Medulla oblongata (tissue), 1 donor: ENCODE measurements at regions not wholly inside any gene's neighbourhood (a gene's known extent, or its start where the extent isn't known, plus 50 kb on each side); places are given as distances from the start of the nearest gene placed in this dataset.
"Not testable (repeated sequence)": the region's sequence is repeated elsewhere in the genome, so short reads cannot be mapped to it uniquely, and the experiment has no call there.

Source experiments
- DNase-seq: peaks from one replicate; pipeline ENCODE4 v3.0.0-alpha.2; 2015; ENCODE audit errors: extremely low spot score

DNA sequence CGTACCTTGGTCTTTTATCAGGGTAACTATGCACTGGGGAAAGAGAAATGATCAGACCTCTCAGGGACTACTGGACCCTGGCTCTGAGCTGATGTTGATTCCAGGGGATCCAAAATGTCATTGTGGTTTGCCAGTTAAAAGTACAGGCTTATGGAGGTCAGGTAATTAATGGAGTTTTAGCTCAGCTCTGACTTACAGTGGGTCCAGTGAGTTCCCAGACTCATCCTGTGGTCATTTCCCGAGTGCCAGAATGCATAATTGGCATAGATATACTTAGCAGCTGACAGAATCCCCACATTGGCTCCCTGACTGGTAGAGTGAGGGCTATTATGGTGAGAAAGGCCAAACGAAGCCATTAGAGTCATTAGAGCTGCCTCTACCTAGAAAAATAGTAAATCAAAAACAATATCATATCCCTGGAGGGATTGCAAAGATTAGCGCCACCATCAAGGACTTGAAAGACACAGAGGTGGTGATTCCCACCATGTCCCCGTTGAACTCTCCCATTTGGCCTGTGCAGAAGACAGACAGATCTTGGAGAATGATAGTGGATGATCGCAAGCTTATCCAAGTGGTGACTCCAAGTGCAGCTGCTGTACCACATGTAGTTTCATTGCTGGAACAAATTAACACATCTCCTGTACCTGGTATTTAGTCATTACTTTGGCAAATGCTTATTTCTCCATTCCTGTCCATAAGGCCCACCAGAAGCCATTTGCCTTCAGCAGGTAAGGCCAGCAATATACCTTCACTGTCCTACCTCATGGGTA lies 152.4 kb downstream of the THBS2 start:
- no peak for DNase-seq

DNA sequence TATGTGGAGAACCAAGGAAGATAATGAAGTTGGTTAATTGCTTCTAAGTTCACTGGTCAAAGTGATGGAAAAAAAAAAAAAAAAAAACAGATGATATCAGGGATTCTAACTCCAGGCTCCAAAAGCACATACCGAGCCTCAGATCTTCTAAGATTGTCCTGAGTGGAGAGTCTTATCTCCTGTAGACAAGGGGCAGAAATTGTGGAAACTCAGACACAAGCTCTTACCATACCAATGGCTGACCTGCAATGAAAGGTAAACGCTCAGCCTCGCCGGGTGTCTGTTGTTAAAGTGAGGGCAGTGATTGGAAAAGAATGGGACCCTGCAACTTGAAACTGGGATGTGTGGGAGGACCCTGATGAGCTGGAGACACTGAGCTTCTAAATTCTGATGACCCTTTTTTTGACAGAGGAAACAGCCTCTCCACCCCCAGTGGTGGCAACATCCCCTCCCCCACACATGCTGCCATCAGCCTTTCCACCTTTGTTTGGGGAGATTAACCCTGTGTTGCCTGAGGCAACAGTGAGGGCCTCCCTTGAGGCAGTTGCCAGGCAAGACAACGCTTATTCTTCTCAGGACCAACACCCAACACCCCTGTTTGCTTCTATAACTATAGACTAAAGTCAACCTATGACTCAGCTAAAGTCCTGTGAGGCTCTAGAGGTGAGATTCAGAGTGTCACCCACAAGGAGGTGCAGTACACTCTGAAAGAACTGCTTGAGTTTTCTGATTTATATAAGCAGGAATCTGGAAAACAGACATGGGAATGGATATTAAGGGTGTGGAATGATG lies 154.0 kb downstream of the THBS2 start:
- no peak for DNase-seq

DNA sequence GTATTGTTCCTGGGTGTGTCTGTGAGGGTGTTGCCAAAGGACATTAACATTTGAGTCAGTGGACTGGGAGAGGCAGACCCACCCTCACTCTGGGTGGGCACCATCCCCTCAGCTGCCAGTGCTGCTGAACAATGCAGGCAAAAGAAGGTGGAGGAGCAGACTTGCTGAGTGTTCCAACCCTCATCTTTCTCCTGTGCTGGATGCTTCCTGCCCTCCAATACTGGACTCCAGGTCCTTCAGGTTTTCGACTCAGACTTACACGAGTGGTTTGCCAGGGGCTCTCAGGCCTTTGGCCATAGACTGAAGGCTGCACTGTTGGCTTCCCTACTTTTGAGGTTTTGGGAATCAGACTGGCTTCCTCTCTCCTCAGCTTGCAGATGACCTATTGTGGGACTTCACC lies 155.0 kb downstream of the THBS2 start:
- not testable (repeated sequence) for DNase-seq

DNA sequence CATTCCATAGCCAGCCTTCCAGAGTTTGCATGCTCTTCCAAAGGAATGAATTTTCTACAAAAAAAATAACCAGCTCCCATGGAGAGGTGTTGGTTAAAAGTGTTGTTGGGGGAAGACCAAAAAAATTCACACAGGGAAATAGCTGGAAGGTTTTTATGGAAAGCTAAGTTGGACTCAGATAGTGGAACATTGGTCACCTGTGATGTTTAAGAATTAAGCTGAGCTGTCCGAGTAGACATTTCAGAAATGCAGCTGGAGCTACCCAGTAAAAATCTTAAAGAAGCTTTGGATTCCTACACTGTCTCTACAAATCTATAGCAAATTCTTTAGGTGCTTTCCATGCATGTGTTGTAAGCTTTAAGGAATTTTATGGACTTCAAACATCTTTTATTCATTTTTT lies 155.5 kb downstream of the THBS2 start:
- no peak for DNase-seq

DNA sequence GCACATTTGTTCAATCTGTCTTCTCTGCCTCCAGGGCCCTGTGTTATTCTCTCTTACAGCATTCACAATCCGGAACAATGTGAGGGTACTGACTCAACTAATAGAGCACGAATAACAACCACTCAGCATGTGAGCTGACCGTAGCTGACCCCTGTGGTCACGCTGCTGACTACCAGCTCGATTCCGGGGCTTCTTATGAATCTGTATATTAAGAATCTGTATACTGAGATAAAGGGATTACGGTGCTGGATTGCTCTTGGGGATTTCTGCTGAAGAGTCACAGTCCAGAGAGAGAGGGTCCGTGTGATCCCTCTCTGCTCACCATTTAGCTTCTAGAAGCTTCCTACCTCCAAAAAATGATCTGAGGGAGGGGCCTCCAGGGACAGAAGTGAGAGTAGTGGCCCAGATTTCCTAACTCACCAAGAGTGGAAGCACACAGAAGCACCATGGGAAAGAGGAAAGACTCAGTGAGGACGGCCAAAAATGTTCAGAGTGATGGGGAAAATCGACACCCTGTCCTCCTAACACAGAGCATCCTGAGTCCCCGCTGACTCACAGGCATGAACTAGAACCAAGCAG lies 156.2 kb downstream of the THBS2 start:
- DNase-seq: no peak

DNA sequence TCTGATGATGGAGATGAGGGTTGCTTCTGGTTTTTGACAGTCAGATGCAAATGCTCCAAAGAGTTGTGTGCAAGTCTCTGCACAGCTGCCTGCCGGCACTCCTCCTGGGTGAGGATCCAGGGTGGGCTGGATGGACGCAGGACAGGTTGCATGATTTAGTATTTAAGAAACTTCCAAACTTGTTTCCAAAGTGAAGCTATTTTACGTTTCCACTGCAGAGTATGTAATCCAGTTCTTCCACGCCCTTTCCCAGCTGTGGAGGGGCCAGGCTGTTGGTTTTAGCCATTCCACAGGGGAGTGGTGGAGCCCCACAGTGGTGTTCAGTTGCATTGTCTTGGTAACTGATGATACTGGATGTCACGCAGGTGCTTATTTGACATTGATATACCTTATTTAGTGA lies 157.3 kb downstream of the THBS2 start:
- DNase-seq: no peak

DNA sequence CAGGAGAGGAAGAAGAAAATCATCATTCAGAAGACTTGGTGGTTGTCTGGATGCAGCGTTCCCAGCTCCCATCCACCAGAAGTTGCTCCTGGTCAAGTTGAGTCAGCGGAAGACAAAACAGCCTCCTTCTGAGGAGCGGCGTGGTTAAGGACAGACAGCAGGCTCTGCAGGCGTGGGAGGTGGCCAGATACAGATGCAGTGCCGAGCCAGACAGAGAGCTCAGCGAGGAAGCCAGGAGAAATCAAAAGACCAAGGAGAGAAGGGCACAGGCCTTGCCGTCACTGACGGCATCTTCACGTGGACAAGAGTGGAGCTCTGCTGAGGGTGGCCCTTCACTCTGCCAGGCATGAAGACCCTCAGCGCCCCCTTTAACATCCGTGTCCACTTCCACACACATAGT lies 158.5 kb downstream of the THBS2 start:
- DNase-seq: no peak

DNA sequence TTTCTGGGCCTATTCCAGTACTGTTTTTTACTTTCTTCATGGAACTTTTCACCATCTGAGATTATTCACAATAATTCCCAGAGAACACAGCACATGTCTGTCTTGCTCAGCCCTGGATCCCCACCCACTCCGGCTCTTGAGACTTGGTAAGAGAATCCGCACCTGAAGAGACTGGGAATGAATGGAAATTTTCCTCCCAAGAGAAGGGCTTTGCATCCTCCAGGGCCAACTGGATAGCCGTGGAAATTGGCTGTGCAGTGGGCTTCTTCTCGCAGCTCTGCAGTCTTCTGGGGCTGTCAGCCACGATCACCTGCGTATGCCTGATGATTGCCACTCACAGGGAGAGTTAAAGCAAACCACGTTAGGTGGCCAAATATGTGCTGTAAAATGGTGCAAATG lies 159.1 kb downstream of the THBS2 start:
- no peak for DNase-seq

DNA sequence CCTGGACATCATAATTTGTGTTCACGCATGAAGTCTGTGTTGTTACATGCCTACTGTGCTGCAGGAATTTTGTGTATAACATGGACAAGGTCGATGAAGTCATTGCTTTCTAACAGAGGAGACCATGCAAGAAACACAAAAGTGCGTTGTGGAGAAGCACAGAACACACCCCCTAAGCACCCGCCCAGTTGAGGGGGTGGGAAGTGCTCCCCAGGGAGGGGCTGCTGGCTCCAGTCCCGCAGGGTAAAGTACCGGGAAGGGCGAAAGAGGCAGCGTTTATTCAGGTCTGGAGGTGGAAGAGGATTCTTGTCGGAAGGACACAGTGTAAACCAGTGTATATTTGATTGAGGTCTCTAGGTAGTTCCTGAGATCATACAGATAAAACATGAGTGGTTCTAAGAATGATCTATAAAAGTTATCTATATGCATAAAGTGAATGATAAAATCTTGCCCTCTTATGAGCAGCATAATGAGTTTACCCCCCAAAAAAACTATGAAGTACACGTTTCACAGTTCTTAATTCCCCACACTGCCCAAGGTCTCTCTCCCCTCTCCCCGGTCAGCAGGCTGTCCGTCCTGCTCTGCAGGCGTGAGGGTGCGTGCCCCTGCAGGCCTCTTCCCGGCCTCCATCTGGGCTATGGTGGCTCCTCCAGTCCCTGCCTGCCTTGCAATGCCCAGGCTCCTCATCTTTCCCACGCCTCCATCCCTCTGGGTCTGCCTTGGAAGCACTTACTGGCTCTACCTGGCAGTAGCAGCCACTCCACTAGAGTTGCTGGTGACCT lies 159.7 kb downstream of the THBS2 start:
- DNase-seq: no peak

DNA sequence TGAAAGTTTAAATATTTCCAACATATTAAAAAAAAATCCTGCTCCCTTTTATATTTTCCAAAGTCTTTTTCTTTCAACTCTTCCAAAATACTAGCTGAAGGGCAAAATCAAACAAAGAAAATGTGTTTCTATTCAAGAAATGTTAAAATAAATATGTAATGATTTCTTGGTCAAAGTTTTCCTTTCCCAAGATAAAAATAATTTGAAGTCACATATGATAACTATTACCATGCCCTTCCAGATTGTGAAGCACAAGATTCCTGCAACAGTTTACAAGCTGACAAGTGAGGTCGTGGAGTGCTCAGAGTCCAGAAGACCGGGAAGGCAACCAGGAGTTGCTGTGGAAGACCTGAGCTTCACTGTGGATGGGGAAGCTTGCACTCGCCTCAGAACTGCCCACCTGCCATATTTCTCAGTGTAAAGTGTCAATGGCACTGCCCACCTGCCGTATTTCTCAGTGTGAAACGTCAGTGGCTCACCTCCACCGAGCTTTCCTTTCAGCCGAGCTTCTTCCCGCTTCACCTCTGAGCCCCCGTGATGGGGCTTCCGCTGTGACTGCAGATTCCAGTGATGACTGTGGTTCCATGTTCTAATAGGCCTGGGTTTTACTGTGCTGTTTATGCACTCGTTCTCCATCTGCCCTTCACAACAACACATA lies 160.5 kb downstream of the THBS2 start:
- no peak for DNase-seq

DNA sequence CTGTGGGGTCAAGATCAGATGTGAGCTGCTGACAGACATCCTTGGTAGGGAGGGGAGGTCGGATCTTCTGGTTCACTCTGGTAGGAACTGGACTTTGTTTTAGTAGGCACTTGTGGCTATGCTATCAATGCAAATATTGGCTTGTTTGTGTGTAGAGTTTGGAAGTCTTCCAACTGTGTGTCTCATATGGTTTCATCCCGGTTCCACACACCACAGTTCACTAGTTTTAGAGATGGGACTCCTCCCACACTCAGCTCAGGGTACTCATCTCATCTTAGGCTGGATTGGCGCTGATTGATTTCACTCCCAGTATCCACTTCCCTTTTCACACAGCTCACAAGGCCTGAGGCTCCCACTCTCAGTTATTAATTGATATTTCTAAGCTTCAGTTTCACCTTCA lies 161.3 kb downstream of the THBS2 start:
- no peak for DNase-seq

DNA sequence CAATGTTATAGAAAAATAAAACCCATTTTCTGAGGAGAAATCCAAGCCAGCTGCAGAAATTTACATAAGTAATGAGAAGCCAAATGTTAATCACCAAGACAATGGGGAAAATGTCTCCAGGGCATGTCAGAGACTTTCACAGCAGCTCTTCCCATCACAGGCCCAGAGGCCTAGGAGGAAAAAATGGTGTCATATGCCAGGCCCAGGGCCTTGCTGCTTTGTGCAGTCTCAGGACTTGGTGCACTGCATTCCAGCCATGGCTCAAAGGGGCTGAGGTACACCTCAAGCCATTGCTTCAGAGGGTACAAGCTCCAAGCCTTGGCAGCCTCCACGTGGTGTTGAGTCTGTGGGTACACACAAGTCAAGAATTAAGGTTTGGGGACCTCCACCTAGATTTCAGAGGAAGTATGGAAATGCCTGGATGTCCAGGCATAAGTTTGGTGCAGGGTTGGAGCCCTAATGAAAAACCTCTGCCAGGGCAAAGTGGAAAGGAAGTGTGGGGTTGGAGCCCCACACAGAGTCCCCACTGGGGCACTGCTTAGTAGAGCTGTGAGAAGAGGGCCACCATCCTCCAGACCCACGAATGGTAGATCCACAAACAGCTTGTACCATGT lies 163.0 kb downstream of the THBS2 start:
- not testable (repeated sequence) for DNase-seq

DNA sequence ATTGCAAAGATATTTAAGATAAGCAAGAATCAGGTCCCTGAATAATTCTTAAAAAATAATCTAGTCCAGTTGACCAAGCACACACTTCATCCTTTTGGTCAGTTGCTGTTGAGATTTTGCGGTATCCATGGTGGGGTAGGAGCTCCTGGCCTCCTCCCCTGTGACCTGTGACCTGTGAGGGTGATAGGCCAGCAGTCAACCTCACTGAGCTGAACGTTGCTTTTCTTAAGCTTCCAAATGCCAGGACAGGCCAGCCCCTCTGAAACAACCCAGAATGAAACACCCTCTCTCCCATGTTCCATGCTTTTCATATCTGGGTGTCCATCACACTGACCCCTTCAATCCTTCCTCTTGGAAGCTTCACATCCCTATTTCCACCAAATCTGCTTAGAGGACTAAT lies 164.9 kb downstream of the THBS2 start:
- no peak for DNase-seq

DNA sequence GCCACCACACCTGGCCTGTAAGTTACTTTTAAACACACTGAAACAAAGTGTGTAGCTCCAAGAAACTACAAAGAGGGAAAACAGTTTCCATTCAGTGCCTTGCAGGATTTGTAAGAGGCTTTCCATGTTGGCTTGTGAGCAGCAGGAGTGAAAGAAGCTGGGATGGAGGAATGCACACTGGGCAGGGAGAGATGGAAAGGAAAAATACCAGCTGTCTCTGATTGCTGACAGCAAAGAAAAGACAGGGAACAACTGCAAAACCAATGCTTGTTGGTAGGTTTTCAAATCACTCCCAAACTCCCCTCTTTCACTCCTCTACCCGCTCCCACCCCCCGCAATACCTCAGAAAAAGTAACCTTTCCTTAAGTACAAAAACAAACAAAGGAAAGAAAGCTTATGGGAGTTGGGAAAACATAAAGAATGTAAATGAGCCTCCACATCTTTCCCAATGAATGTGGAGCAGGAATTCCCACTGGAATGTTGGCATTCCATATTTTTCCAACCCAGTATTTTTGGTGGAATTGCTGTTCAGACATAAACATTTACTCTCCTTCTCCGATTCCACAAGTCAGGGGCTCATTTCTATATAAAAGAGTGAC lies 166.1 kb downstream of the THBS2 start:
- DNase-seq: no peak

DNA sequence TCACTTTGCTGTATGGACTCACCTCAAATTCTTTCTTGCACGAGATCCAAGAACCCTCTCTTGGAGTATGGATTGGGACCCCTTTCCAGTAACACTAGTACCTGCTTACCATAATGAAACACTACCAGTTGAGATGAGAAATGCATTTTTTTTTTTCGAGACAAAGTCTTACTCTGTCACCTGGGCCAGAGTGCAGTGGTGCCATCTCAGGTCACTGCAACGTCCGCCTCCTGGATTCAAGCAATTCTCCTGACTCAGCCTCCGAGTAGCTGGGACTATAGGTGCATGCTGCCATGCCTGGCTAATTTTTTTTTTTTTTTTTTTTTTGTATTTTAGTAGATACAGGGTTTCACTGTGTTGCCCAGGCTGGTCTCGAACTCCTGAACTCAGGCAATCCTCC lies 167.0 kb downstream of the THBS2 start:
- DNase-seq: not testable (repeated sequence)

DNA sequence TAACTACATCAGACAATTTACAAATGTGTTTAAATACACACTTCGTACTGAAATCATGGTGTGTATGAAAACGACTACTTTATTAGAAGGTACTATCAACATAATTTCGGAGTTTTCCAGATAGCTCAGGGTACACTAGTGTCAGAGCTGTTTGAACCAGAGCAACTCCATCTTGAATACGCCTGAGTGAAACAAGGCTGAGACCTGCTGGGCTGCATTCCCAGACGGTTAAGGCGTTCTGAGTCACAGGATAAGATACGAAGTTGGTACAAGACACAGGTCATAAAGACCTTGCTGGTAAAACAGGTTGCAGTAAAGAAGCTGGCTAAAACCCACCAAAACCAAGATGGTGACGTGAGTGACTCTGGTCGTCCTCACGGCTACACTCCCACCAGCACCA lies 167.6 kb downstream of the THBS2 start:
- no peak for DNase-seq

DNA sequence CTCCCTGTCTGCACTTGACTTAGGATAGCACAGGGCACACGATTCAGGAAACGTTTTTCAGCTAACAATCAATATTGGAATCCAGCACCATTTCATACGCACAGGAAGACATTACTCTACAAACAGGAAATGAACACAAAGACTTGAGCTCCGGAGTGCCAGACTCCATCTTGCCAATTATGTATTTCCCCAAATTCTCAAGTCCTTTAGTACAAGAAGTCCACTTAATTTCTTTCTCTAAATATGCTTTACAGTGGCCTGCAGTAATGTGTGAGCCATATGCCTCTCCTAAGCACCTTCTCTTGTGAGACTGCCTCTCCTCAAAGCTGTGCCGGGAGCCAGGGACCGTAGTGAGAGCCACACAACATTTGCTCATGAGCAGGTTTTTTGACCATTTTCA lies 168.2 kb downstream of the THBS2 start:
- no peak for DNase-seq

DNA sequence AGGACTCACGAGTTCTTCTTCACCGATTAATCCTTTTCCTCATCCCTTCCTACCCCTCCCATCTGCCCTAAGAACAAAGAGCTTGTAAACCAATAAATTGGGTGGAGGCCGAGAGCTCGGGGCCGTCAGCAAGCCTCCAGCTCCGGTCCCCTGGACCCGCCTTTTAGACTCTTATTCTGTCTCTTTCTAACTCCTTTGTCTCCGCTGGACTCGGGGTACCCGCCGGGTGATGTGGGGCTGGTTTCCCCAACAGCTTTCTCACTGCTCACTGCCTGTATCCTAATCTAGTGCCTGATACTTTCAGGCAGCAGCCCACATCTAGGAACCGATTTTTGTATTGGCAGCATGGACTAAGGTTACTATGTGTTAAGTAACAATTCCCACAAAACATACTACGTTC lies 169.1 kb downstream of the THBS2 start:
- DNase-seq: not testable (repeated sequence)

DNA sequence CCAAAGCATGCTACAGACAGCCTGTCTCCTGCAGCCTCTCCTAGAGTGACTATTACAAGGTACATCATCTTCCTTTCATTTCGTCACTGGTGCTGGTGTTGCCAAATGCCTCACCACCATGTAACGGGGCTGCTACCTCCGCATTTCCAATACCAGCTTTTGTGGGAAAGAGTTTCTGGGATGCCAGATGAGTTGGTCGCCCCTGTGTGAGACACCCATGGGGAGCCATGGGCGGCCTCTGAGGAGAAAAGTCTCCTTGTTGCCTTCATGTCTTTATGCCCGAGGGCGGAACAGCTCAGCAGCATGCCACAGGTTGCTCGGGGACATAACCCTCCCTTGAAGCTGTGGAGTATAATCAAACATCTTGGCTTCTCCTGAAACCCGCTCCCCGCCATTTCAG lies 169.6 kb downstream of the THBS2 start:
- DNase-seq: no peak

DNA sequence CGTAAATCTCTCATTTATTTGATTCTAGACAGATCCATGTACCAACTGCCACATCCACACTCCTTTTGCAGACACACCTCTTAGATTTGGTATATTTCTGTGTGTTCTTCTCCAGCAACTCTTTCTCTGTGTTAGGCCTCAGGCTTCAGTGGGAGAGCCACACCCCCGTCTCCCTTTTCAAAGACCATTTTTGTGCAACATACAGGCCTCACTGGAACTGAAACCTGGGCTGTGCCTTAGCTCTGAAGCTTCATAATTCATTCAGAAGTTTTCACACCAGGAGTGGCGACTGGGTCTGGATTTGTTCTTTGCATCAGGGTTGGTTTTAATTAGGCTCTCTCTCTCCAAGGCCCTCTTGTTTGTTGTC lies 170.2 kb downstream of the THBS2 start:
- no peak for DNase-seq
